SU-DHL-6 (cell line): ENCODE measurements at regions not wholly inside any gene's neighbourhood (a gene's known extent, or its start where the extent isn't known, plus 50 kb on each side); places are given as distances from the start of the nearest gene placed in this dataset.

Experiments
- CTCF ChIP-seq: fragments of 200-600 bp; sonication (generic); IDR thresholded peaks from one replicate; pipeline ENCODE4 v1.5.1; 2017; ENCODE audit warnings: antibody characterized with exemption, mild to moderate bottlenecking, low read length, moderate library complexity; ENCODE audit not compliant: insufficient read depth, poor library complexity, severe bottlenecking
- EZH2phosphoT487 ChIP-seq: fragments of 200-600 bp; sonication (generic), shearing (Covaris generic); conservative IDR thresholded peaks from 2 replicates; pipeline ENCODE4 v1.6.1; 2018; ENCODE audit warnings: mild to moderate bottlenecking, antibody characterized with exemption, low read length, moderate library complexity, mixed read lengths

- TF ChIP-seq CTCF (no peak), EZH2phosphoT487 (no peak)
These were observed 135.3 kb downstream of the C1D start for GRCh38 chr2:67927501-67927900.
